GM21390 (cell line): ENCODE measurements at regions not wholly inside any gene's neighbourhood (a gene's known extent, or its start where the extent isn't known, plus 50 kb on each side); places are given as distances from the start of the nearest gene placed in this dataset.
A peak's percentile ranks its signal among the peaks of the same experiment; 100 is the strongest.

ENCODE experiments used
- ATAC-seq: cut with Tn5 transposase; IDR thresholded peaks from one replicate; pipeline ENCODE4 v1.9.1; 2021; ENCODE audit not compliant: unreplicated experiment

DNA sequence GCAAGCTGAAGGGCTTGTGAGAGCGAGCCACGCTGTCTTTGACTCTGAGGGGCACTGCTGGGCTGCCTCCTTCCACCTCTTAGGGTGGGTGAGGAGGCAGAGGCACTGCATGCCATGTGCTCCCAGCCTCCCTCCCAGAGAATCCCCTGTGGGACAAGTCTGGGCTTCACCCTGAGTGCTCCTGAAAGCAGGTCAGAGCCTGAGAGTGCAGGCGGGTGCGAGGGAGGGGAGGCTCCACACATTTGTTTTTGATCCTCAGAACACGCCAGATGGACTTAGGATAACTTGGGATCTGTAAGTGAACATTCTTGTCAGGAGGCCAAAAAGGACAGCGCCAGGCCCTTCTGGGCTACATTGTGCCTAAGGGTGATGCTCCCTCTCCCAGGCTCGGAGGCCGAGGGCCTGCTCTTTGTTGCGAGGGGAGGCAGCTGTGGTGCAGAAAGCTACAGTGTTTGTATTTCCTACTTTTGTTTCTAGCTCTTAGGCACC is 155.4 kb downstream of the TMX1 start:
- ATAC-seq: no peak

DNA sequence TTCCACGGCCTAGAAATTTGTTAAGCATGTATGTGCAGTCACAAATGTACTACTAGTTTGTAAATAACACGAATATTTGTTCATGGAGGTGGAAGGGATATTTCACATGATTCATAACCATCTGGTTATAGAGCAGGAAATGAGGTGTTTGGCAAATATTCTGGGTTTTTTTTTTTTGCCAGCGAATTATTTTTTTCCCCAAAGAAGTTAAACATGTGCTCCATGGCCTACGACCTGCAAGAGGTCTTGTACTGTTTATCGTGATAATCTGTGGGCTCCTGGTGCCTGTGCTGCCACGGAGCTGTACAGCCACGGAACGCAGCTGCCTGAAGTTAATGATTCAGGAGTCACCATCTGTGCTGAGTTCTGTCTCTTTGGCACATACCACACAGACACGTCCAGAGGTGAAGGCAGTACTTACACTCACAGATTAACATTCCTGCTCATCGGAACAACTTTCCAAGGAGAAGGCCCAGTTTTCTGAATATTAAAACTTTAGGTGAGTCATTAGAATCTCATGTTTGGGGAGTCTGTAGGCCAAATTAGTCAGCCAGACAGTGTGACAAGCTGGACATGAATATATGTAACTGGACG is 156.3 kb downstream of the TMX1 start:
- ATAC-seq: no peak

DNA sequence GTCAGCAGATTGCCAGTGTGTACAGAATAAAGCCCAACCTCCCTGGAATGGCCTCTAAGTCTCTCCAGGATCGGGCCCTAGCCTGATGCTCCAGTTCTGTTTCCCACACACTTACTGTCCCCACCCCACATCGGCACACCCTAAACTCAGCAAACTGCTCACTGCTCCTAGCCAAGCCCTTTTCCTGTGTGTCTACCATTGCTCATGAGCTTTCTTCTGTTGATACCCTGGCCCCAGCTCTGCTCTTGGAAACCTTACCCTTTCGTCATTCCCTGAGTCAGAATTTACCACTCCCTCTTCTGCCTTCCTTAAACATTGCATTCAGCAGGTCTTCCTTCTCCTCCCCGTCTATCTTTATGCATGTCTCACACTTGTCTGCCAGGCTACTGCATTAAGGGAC is 158.9 kb downstream of the TMX1 start:
- ATAC-seq: no peak

DNA sequence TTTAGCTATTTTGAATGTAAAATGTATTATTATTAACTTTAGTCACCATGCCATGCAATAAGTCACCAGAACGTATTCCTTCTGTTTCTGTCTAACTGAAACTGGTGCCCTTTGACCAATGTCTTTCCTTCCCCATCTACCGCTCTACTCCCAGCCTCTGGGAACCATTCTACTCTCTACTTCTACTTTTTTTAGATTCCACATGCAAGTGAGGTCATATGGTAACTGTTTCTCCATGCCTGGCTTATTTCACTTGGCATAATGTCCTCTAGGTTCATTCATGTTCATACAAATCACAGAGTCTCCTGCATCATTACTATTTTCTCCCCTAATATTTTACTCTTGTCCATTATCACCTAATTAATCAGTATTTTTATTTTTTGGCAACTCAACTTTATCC is 160.1 kb downstream of the TMX1 start:
- no peak for ATAC-seq

DNA sequence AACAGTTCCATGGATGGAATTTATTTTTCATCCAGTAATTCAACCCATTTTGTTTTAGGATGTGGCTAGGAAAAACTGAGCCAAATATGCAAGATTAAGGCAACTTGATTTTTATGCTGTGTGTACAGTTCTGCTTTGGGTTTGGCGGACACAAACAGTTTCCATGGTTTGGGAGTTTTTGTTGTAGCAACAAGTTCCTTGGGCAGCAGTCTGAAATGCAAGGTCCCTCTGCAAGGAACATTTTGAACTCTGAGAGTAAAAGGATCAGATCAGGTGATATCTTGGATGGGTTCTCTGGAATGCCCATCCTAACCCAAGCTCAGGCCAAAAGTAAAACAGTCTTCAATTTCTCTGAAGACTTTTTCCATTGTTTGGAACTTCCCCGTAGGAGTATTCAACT is 161.2 kb downstream of the TMX1 start:
- ATAC-seq: no peak

DNA sequence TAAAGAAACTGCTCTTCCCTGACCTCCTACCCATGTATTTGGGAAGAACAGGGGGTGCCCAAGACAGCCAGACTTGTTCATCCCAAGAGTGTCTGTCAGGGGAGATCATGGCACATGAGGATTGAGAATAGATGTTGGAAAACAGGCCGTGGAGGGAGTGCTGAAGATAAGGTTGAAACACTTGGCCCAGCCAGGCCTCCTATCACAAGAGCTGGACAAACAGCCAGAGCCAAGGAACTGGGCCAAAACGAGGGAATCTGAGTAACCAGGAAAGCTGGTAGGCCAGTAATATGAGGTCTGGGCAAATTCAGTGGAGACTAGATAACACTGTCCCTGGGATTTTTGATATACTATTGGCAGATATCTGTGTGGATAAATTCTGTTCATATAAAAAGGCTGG is 161.7 kb downstream of the TMX1 start:
- ATAC-seq: no peak

DNA sequence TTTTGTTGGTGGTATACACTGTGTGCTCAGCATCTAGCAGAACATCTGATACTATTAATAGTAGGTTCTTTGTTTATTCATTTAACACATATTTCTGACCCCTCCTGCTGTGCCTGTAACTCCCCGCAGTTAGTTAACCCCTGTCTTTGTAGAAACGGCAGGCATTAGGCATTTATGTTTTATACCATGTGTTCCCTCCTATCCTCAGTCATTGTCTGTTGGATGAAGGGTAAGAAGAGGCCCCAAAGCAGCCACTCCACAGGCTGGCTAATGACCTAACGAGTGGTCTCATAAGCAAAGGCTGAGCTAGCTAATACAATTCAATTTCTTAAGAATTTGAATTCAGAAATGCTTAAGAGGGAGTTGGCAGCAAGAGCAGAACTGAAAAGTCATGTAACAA is 170.8 kb downstream of the TMX1 start:
- ATAC-seq: no peak

DNA sequence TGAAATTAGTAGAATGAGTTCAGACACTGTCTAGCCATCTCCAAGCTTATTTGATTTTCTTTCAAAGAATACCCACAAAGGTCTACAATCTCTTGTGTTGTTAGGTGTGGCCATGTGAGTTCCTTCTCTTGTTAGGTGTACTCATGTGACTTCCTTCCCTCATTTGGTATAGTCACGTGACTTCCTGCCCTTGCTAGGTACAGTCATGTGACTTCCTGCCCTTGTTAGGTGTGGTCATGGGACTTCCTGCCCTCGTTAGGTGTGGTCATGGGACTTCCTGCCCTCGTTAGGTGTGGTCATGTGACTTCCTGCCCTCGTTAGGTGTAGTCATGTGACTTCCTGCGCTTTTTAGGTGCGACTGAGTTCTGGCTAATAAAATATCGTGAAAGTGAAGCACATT is 179.6 kb downstream of the TMX1 start:
- no peak for ATAC-seq

DNA sequence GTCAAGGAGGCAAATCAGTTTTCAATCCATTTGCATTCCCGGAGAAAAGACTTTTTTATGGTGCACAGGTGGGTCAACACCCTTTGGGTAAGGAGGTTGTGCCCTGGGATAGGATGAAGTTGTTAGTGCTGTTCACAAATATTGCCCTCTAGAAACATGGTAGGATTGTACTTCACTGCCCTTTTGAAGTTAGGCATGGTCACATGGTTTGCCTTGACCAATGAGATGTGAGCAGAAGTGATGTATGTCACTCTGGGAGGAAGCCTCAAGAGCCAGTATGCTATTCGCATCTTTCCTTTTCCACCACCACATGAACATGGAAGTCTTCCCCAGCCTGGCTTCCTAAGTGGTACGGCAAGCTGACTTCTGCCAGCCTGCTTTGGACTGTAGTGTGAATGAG is 182.7 kb downstream of the TMX1 start:
- no peak for ATAC-seq

DNA sequence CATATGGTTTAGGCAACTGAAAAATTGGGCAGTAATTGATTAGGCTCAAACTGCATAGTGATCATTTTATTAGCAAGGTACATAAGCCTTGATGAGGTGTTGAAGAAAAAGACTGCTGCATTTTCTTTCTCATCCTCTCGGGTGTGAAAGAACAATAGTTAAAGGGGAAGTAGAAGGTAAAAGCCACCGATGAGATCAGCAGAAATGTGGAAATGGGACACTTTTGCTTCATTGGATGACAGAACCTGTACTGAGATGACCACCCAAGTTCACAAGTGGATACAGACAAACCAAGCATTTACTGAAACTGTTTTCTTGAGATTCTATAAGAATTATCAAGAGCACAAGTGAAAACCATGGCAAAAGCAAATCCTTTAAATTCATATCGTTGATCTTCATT is 184.0 kb downstream of the TMX1 start:
- no peak for ATAC-seq

DNA sequence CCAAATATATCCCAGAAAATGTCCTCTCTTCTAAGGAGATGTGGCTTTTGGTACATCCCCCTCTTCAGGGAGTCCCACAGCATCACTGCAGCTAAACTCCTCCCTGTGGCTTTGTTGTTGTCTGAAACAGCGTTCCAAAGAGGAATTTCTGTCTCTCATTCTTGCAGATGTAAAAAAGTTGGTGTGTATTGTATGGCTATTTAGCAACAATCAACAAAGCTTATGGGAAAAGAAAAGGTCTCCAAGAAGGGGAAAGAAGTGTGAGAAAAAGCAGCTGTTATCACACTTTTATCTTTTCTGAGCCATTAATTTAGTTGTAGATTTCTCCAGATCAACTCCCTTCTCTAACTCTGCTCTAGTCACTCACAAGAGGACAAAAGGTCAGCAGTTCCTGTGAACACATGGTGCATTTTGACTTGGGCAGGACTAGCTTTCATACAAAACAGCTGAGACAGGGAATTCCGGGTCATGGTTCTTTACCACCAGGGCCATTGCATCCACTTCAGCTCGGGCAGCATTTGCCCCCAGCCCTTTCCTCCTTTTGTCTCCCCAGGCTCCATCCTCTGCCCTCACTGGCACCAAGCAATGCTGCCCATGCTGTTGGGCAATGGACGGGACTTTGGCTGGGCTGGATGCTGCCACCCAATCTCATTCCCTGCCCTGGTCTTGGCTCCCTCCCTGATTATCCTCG is 184.7 kb downstream of the TMX1 start:
- no peak for ATAC-seq

DNA sequence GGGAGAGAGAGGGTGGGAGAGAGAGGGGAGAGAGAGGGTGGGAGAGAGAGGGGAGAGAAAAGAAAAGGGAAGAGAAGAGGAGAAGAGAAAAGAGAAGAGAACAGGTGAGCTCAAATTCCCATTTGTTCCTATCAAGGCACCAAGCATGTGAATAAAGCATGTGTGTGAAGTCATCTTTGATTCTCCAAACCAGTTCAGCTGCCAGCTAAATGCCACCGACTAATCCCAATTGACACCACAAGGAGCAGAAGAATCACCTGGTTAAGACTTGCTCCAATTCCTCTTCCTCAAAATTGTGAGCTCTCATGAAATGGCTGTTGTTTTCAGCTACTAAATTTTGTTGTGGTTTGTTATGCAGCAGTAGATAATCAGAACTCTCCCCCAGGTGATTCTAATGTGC is 188.9 kb downstream of the TMX1 start:
- ATAC-seq: no peak

DNA sequence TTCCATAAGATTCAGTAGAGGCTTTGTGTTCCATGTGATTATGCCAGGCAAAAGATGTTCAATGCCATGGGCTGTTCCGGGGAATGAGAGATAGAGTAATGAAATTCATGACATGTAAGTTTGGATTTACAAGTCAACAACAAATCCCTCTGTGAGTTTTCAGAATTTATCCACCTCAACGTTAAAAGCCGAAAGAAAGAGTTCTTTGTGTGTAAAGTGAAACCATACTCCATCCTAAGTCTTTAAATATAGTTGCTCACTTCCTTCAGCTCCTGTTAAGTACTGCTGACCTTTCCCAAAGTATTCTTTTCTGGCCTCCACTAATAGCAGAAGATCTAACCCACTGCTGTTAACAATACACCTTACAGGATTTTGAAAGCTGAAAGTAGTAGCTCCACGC is 190.0 kb downstream of the TMX1 start:
- no peak for ATAC-seq

DNA sequence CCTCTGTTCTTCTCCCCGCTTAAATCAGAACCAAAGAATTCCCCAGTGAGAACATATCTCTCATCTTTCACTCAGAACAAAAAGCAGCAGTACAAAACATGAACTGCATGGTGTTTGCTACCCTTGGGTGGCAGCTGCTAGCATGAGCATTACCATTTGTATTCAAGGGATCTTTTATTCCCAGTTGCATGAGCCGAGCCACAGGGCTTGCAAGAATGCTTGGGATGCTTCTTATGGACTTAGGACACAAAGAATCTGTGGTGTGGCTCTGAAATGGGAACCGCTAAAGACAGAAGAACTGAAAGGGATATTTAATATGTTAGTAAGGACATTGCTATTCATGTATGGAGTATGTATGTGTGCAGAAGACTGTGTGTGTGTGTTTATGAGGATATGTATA is 190.6 kb downstream of the TMX1 start:
- no peak for ATAC-seq

DNA sequence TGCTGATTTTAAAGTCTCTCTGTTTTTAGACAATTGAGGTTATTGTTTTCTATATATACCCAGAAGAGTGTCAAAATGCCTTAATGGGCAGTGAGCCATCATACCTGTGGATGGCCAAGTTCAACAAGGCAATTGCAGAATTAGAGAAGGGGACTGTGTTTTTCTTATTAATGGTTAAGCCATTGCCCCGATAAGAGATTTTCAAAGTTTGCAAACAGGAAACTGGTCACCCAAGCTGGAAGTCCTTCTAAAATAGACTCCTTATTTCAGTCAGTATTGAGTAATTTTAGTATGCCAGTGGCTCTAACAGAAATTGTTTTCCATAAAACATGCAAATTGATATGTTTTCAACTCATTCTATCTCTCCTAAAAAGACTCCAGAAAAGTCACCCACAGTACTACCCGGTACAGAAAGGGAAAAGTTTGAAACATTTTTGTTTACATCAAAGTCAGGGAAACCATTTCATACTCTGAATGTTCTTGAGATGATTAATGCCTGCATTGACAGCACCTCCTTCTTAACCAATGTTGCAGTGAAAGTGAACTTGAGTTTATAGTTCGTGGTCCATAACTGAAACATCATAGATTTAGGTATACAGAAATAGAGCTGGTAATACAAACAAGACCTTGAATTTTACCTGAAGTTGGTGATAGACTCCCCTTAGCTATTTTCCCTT is 191.1 kb downstream of the TMX1 start:
- peak; percentile 57 for ATAC-seq

DNA sequence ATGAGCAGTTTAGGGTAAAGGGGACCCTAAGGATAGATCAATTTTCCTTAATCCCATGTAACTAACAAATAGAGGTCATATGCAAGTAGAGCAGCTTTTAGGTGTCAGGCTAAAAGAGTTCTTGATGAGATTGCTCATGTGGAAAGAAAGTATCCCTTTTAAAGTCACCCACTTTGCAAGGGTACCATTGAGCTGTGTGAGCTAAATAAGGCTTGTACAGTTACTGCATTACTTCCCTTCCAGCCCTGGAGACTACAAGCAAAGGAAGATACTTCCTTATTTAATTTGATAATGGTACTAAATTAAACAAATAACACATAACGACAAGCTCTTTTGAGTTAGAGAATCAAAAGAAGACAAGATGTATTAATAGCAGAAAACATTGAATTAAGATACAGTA is 191.7 kb downstream of the TMX1 start:
- no peak for ATAC-seq

DNA sequence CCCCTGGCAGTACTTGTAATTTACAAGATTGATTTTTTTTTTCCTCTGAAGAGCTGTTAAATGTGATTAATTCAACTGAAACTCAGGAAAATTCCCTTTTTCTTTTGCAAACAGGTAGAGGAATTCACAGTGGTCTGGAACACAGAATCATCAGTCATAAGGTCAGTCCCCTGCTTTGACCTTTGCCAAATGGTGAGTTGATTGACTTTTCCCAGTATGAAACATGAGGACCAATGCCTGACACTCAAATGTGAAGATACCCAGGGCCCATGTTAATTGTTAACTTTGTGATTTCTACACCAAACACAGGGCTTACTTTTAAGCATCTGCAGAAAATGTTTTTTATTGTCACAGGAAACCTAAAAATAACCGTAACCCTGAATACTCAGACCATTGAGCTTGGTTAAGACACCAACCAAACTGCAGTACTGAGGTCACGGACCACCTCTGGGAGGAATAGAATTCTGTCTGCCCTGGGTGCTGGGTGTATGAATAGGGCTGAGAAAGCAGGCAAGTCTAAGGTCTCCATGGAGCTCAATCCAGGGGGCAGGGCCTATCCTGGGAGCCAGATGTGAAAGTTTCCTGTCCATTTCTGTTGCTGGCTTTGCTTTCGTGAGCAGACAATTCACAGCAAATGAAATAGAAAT is 192.4 kb downstream of the TMX1 start:
- no peak for ATAC-seq

DNA sequence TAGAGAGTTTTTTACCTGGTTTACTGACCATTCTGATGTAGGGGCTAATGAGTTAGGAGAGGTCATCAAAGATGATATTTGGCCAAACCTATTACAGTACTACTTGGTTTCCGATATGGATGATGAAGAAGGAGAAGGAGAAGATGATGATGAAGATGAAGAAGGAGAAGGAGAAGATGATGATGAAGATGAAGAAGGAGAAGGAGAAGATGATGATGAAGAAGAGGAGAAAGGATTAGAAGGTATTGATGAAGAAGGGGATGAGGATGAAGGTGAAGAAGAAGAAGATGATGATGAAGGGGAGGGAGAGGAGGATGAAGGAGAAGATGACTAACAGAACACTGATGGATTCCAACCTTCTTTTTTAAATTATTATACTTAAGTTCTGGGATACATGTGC is 196.6 kb downstream of the TMX1 start:
- ATAC-seq: no peak

DNA sequence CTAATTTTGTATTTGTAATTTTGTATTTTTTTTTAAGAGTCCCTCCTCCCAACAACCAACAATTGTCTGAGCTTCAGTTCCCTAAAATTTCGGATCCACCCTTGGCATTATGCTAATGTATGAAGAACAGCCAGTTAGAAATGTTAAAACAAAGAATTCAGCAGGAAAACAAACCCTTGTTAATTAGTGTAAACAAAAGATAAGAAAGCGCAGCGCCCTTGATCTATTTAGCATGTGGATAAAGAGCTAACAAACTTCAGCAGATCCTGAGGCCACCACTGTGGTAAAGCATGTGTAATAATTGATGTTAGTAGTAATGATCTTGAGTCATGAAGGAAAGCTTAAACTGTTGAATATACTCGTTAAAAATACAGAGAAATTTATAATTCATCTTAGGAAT is 199.8 kb downstream of the TMX1 start:
- ATAC-seq: no peak

DNA sequence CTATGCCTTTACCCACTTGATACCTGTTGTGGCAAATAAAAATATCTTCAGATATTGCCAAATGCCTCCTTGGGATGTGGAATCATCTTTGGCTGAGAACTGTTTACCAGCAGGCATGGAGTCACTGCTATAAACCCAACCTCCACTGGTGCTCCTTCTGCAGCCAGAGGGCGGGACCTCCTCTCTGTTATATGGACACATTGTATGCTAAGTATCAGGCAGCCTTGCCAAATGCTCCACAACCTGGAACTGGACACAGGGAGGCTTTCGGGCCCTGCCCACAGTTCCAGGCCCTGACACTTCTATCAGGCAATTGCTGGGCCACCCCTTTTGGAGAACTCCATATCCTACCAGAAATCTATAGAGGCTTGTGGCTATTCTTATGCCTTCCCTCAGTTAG is 201.0 kb downstream of the TMX1 start:
- ATAC-seq: no peak

DNA sequence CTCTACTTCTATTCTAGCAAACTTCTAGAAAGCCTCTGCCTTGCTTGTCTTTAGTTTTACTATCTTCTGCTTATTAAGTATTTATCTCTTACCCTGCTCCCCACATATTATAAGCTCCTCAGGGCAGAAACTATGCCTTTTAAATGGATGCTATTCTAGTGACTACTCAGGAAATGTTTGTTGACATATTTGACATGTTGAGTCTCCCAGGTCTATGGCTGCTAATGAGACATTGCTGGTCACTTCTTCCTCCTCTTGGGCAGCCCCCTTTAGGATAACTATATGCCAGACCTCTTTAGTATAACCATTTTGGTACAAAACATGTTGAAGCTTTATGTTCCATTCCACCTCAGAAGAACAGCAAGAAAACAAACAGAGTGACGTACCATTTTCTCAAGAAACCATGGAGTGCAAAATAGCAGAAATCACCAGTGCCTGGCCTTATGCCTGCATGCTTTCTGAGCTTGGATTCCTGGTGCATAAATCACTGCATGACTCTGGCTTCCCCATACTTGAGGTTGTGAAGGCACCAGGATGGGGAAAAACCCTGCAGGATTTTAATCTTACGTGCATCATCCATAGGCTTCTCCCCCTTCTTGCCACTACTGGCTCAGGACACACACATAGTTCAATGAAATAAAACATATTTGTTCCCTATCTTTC is 202.6 kb downstream of the TMX1 start:
- ATAC-seq: no peak
